ENCODE measurements at regions not wholly inside any gene's neighbourhood (a gene's known extent, or its start where the extent isn't known, plus 50 kb on each side); places are given as distances from the start of the nearest gene placed in this dataset.

DNA sequence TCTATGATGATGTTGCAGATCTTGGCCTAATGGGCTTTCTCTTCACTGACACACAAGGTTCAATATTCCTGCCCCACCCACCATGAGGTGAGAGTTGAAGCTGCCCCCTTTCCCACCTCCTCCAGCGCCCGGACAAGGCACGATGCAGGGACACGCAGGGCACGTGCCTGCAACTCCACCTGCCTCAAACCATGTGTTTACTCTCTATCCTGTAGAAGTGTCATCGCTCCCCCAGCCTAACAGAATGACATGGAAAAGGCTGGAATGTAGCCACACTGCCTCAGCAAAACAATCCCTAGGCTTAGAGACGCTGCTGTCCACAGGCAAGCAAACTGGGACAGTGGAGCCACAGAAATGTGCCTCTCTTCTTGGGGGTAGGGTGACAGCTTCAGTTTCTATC, 92.9 kb upstream of the SOD1 start:
- no peak for TF ChIP-seq GATA3 (IDR thresholded peaks at IDR 0.05; ENCODE audit: low read depth, low read length)
- TF ChIP-seq GATA2 (IDR thresholded peaks at IDR 0.05; ENCODE audit: low read depth, low read length) = no peak

Data from SH-SY5Y (cell line).